ENCODE measurements at regions not wholly inside any gene's neighbourhood (a gene's known extent, or its start where the extent isn't known, plus 50 kb on each side); places are given as distances from the start of the nearest gene placed in this dataset.

GRCh38 chr5:101917166-101917565, 378.9 kb downstream of the SLCO4C1 start:
- TF ChIP-seq EZH2phosphoT487 (IDR thresholded peaks at IDR 0.05; ENCODE audit: insufficient read depth, low read depth) (no peak), EZH2 (IDR thresholded peaks at IDR 0.05; ENCODE audit: insufficient read depth, poor library complexity, severe bottlenecking) (no peak)

All from GM23248 (cell line).